Dermis microvascular lymphatic vessel endothelial cell (primary cell): ENCODE measurements at regions not wholly inside any gene's neighbourhood (a gene's known extent, or its start where the extent isn't known, plus 50 kb on each side); places are given as distances from the start of the nearest gene placed in this dataset.
"Not testable (repeated sequence)": the region's sequence is repeated elsewhere in the genome, so short reads cannot be mapped to it uniquely, and the experiment has no call there.

ENCODE experiments used
- DNase-seq, 2 donors: peaks; one replicate each; pipeline versions ENCODE4 v3.0.0 to v3.0.0-alpha.2; 2010; ENCODE audit warnings: low read depth in 2 of 2

DNA sequence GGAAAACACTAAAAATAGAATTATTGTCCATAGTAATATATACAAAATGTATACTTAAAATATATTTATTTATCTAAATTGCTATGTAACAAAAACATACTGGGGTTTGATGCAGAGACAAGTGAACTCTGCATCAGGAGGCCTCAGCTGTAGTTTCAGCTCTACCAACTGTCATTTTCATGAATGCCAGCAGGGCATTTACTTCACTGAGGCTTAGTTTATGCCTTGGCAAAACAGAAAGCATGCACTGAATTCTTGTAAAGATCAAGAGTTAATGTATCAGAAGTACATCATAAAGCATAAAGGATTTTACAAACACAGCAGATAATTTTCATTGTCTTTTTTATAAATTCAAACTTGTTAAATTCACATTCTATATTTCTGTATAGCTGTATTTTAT lies 577.0 kb downstream of the C4orf33 start:
- DNase-seq = no peak

DNA sequence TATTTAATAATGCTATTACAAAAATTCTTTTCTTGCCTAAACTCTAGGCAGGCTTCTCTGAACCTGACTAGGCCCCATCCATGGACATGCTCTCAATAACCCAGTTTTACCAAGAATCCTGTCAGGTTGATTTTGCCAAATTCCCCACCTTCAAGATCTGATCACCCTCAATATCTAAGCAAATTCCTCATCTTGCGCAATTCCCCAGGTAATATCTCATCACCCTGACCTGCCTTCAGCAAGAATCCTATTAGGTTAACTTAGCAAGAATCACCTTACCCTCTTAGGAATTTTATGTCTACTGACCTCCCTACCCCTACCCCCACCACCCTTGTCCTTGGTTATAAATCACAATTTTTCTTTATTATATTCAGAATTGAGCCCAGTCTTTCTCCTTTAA lies 579.1 kb downstream of the C4orf33 start:
- no peak for DNase-seq

DNA sequence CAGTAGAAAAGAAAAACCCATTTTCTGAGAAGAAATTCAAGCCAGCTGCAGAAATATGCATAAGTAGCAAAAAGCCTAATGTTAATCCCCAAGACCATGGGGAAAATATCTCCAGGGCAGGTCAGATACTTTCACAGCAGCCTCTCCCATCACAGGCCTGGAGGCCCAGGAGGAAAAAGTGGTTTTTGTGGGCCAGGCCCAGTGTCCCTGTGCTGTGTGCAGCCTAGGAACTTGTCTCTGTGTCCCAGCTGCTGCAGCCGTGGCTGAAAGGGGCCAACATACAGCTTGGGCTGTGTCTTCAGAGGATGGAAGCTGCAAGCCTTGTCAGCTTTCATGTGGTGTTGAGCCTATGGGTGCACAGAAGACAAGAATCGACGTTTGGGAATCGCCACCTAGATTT lies 581.0 kb downstream of the C4orf33 start:
- no peak for DNase-seq

DNA sequence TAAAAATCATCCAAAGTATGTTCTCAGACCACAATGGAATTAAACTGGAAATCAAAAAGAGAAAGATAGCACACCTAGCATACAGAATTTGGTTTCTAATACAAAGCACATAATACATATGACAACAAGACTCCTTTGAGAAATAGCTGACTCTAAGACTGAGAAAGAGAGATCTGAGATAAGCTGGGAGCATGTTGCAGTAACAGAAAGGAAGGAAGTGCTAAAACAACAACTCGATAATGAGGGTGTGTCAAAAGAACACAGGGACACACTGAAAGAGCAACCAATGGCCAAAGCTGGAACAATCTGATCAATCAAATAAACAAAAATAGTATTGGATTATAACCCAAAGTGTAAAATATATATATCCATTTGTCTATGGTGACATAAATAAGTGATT lies 586.6 kb downstream of the C4orf33 start:
- no peak for DNase-seq

DNA sequence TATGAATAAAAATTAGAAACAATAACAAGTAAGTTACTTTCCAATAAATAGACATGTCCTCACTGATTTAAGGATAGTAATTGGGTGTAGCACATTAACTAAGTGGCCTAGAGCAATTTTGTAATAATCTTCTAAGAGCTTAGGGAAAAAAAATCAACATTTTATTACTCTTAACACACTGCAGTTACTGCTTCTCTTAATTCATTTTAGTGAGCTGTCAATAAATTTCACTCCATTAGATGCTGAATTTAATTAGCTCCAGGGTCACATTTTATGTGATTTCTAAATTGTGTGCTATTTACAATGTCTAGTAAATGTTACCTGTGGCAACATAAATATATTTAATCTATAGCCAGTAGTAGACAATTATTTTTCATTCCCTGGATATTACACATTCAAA lies 612.0 kb downstream of the C4orf33 start:
- DNase-seq = no peak

DNA sequence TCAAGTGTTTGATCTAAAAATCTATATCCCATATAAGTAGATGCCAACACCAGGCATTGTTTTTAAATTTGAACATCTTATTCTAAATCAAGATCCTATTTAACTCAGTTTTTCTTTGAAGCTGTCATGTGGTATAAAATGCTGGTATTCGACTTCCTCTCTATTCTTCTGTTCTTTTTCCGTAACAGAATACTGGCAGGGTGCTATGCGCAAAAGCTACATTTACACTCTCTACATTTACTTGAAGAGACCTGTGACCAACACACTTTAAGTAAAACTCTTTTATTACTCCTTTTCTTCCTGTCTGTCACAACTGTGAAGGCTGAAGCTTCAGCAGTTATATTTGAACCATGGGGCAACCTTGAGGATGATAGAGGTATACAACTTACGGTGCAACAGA lies 612.8 kb downstream of the C4orf33 start:
- no peak for DNase-seq

DNA sequence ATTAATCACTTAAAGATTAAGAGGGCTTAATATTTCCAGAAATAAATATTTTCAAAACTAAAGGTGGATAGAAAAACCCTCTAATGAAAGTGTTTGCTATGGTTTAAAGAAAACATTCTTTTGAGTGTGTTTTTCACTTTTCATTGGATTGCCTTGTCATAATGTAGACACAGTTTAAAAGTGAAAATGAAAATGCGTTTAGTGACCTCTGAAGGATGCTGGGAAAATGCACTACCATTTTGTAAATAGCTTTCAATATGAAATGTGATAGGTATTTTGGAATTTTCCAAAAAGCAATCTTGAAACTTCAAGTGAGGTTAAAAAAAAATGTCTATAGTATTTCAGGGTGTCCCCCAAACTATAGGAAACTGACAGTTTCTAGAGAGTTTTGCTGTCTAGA lies 642.2 kb downstream of the C4orf33 start:
- DNase-seq = no peak

DNA sequence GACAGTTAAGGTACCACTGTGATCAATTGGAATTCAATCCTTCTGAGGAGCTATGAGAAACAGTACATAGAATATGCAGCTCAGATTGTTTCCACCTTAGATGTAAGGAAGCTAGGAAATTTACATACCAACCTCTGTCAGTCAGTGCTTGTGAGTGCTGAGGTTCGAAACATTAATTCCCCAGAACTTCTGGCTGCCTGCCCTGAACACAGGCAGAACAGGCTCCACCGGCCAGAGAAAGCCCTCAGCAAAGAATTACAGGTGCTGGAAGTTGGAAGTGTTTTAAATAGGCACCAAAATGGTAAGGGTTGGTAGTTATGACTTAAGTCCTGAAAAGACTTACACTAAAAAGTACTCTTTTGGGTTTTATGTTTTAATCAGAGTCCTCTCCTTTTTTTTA lies 651.8 kb downstream of the C4orf33 start:
- no peak for DNase-seq

DNA sequence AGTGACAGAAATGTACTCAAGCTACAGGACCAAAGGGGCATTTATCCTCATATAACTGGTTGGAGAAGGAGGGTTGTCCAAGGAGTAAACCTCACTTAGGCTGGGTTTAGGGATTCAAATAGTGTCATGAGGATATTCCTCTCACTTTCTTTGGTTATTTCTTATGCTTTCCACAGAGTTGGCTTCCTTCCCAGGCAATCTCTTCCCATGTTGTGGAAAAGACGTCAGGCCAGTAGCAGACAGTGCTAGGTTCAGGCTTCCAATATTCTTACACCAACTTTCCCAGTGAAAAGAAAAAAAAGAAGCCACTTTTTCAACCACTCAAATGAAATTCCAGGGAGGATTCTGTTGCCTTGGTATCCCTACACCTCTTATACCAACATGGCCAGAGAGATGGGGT lies 653.0 kb downstream of the C4orf33 start:
- no peak for DNase-seq

DNA sequence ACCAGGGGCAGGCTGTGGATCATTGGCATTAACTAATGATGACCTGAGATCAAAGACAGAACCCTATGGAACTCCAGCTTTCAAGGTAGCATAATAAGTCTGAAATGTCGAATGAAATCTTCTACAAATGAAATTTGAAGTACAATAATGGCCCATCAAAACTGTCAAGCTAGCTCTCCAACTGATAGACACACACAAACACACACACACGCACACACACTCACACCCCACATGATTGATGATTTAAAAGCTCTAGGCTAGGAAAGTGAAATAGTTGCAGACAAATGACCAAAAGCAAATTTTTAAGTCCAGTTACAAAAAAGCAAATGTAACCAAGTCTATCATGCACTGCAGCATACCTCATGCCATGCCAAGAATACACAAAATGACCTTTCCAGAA lies 655.7 kb downstream of the C4orf33 start:
- DNase-seq = no peak

DNA sequence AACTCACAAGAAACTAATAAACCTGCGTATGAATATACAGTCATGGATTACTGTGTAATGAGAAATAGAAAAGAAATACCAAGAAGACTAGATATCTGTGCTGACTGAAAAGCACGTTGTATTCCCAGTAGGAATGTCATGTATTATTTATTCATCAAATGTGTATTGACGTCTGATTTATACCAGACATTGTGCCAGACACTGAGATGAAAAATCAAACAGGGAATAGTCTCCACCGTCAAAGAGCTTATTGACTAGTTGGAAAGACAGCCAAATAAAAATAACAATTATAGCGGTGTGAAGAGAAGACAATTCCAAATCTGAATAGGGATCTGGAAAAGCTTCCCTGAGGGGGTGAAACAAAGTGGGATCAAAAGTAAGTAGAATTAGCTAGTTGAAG lies 687.6 kb downstream of the C4orf33 start:
- no peak for DNase-seq

DNA sequence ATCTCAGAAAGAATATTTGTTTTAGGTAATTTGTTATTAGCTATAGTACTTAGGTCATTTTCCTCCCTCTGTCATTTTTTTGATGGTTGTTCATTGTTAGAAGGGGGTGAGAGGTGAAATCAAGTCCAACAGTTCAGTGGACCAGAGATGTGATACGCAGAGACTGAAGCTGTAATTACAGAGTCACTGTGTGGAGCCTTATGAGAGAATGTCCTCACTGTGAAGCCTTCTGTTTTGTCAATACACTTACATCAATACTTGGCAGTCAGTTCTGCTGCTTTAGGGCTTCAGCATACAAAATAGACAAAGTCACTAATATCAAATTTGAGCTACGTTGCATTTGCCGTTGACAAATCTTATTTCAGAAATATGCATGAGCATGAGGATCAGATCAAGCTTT lies 692.5 kb downstream of the C4orf33 start:
- no peak for DNase-seq

DNA sequence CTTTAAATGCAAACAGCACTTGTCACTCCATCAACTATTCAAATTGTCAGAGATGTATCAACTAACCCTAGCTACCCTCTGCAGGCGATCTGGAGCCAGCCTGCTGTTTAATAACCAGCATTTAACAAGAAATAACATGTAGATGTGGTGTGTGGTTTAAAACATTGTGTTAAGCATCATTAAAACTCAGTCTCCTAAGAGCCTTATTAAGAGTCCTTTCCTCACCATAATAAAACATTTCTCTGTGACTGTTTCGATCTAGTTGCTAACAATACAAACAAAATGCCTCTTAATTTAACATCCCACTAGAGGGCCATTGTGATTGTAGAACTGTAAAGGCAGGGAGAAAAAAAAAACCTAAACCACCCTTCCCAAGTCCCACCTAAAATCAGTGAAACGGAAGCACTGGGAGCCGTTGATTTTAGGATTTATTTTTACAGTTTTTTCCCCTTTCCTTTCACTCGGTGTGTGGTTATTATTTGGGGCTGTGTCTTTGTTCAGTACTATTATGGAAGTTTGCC lies 708.6 kb downstream of the C4orf33 start:
- DNase-seq = no peak

DNA sequence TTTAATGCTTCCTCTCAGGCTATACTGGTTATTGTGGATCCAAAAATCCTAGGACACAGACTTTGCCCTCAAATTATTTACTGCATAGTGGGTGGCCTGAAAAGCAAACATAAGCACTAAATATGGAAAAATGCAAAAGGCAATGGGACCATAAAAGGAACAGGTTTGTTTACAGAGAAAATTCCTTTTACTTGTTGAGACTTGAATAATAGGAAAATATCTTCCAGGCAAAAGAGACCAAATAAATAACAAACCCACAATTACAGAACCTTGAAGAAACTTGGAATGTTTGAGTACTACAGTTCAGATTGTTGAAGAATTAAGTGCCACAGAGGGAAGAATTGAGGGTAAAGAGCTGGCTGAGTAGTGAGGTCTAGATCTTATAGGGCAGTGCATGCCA lies 711.0 kb downstream of the C4orf33 start:
- DNase-seq = no peak

DNA sequence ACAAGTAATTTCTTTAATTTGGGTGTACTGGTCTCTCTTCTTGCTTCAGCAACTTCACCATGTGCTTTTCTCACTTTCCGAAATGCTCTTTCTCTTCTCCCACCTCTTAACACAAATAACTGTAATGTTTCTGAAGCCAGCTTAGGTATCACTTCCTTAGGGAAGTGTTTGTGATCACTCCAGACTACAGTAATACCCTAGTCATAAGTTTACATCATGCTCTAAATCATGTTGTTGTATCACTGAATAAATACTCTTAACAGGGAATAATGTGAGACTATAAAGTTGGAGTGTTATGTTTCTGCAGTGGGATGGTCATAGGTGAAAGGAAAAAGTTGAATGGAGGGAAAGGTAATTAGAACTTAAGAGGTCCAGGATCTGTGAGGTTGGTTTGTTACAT lies 712.3 kb downstream of the C4orf33 start:
- DNase-seq = no peak

DNA sequence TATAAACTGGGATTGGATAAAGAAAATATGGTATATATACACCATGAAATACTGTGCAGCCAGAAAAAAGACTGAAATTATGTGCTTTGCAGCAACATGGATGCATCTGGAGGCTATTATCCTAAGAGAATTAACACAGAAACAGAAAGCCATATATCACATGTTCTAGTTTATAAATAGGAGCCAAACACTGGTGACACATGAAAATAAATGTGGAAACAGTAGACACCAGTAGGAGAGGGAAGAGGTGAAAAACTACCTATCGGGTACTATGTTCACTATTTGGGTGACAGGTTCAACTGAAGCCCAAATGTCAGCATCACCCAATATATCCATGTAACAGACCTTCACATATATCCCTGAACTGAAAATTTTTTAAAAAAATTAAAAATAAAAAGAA lies 725.1 kb downstream of the C4orf33 start:
- DNase-seq = no peak

DNA sequence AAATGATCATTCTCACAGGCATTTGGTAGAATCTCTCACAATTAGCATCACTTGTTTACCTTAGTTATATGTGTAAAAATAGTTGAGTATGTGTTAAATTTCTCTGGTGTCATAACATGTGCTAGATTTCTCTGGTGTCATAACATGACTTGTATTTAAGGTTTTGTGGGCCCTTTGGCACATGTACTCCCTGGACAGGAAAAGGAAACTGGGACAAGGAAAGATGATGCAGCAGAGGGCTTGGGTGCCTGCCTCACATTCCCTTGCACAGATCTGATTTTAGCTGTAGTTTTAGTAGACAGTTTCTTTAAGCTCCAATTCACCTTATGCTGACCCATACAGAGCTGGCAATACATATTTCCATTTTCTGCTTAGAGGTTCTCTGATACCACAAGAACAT lies 726.0 kb downstream of the C4orf33 start:
- no peak for DNase-seq

DNA sequence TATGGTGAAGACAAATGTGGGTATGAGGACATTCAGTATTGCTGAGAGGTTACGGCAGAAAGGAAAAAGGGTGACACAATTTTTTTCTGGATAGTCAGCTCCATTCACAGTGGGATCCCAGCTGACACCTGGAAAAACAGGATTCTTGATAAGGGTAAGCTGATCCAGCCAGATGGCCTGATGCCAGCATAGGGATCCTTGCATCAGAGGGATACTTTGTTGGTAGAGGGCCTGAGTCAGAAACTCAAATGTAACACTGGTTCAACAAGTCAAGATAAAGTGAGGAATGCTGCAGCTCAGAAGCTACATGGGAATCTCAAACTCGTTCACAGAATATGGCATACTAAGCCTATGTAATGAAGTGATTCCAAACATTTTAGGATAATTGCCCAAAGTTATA lies 726.7 kb downstream of the C4orf33 start:
- peak; percentile 0 to 12 for DNase-seq

DNA sequence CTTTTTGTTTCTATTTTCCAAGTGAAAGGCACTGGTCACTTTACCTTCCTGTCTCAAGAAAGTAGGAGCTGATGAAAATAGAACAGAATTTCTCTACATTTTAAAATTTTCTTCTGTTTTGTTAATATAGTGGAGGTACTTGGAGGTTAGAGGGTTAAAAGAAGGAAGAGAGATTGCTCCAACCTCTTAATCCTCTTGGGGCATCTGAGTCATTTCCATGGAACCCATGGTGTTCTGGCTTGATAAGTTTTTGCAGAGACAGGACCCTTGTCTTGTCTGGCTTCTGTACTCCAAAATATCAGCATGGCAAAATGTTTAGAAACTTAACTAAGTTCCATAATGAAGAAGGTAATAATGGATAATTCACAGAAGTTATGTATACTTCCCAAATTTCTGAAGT lies 727.2 kb downstream of the C4orf33 start:
- no peak for DNase-seq

DNA sequence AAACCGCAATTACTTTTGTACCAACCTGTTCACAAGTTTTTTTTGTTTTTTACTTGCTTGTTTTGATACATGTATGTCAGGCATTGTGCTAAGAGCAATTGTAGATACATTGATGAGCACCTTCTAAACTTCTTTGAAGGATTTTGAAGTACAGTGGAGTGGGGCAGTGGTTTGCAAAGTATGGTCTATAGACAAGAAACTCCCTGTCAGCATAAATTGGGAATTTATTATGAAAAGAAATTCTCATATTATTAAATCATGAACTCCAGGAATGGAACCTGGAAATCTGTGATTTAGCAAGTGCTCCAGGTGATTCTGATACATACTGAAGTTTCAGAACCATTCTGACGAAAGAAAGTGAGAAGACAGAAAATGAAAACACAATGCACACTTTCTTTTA lies 733.4 kb downstream of the C4orf33 start:
- DNase-seq = no peak

DNA sequence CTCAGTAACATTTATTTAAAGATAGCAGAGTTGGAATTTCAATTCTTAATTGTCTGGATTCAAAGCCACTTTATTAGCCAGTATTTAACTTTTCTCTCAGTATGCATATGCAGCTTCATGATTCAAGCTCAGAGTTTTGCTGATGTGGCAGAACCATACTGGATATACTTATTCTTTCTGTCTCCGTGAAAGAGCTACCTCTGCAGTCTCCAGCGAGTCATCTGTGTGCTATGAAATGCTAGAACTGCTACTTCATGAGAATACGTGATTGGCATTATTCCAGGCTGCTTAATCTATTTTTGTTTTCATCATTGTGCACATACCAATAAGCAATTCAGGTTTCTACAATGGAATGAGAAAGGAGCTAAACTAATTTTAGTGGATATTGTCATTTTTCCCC lies 743.7 kb downstream of the C4orf33 start:
- DNase-seq = no peak

DNA sequence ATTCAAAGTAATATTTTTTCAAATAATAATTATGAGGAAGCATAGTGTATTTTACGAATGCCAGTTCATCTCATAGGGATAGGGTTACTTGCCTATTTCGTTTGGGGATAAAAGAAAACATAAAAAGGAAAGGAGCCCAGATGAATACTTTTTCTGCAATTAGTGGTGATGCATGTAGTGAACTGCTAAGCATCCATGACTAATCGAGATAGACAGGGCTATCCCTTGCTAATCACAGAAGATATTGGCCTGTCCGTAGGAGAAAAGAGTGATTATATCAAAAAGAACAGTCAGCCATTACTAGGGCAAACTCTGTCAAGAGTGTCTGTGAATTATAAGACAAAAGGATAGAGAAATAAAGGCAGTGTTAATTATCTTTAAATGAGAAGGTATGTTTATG lies 746.1 kb downstream of the C4orf33 start:
- no peak for DNase-seq

DNA sequence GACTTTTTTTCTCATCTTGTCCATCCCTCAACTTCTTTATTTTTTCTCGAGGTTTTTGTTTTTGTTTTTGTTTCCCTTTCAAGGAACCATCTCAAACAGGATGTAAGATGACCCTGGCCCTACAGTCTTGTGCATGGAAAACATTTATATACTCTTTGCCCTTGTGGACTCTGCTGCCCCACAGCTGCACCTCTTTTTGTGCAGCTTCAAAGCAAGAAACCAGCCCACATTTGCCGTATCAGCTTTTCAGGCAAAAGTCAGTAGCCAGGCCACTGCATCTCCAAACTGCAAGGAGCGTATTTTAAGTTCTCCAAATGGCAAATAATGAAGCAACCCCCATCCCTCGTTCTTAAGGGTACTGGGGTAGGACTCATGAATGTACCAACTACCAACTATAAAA lies 756.5 kb downstream of the C4orf33 start:
- DNase-seq = no peak

DNA sequence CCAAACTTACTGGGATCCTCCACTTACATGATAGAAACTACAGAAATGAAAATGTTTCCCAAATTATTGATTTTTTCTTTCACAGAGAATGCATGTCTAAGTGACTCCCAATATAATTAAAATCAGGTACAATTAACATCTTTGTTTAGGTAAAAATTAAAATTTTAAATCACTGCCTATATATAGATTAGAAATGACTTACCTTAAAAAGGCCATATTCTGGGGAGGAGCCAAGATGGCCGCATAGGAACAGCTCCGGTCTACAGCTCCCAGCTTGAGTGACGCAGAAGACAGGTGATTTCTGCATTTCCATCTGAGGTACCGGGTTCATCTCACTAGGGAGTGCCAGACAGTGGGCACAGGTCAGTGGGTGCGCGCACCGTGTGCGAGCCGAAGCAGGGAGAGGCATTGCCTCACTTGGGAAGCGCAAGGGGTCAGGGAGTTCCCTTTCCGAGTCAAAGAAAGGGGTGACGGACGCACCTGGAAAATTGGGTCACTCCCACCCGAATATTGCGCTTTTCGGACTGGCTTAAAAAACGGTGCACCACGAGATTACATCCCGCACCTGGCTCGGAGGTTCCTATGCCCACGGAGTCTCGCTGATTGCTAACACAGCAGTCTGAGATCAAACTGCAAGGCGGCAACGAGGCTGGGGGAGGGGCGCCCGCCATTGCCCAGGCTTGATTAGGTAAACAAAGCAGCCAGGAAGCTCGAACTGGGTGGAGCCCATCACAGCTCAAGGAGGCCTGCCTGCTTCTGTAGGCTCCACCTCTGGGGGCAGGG lies 757.9 kb downstream of the C4orf33 start:
- DNase-seq = not testable (repeated sequence)
